Activated T-cell treated with anti-CD3 and anti-CD28 coated beads, Interleukin-2, amount 50 U/mL, for 72 hours (primary cell): ENCODE measurements at regions not wholly inside any gene's neighbourhood (a gene's known extent, or its start where the extent isn't known, plus 50 kb on each side); places are given as distances from the start of the nearest gene placed in this dataset.
"Not testable (repeated sequence)": the region's sequence is repeated elsewhere in the genome, so short reads cannot be mapped to it uniquely, and the experiment has no call there.

Source experiments
- ATAC-seq, 2 donors: fragments of 150-1000 bp; cut with Tn5 transposase; replicated peaks in 1 of 2; 2 replicates each; pipeline ENCODE4 v1.10.0; 2021; ENCODE audit warnings: moderate library complexity in 2 of 2, mild to moderate bottlenecking in 1 of 2
- DNase-seq, 2 donors: peaks; one replicate each; pipeline ENCODE4 v3.0.0; 2021 to 2022; ENCODE audit warnings: mixed read lengths in 1 of 2
- H3K27ac Mint-ChIP-seq: one replicate; pipeline ENCODE4 v1.8.0; 2022; ENCODE audit warnings: mild to moderate bottlenecking, moderate library complexity, mixed read lengths
- H3K27me3 Mint-ChIP-seq: one replicate; pipeline ENCODE4 v1.8.0; 2022; ENCODE audit warnings: low read depth, mixed read lengths
- H3K36me3 Mint-ChIP-seq, 2 donors: one replicate each; pipeline ENCODE4 v1.8.0; 2022; ENCODE audit warnings: mixed read lengths in 2 of 2, mild to moderate bottlenecking in 1 of 2; ENCODE audit not compliant: insufficient read depth in 2 of 2
- H3K4me1 Mint-ChIP-seq: one replicate; pipeline ENCODE4 v1.8.0; 2022; ENCODE audit warnings: low read depth, mixed read lengths
- H3K4me3 Mint-ChIP-seq, 2 donors: one replicate each; pipeline ENCODE4 v1.8.0; 2022; ENCODE audit warnings: mild to moderate bottlenecking in 2 of 2, mixed read lengths in 2 of 2, moderate library complexity in 2 of 2
- H3K9me3 Mint-ChIP-seq, 2 donors: one replicate each; pipeline ENCODE4 v1.8.0; 2022; ENCODE audit warnings: mixed read lengths in 2 of 2

DNA sequence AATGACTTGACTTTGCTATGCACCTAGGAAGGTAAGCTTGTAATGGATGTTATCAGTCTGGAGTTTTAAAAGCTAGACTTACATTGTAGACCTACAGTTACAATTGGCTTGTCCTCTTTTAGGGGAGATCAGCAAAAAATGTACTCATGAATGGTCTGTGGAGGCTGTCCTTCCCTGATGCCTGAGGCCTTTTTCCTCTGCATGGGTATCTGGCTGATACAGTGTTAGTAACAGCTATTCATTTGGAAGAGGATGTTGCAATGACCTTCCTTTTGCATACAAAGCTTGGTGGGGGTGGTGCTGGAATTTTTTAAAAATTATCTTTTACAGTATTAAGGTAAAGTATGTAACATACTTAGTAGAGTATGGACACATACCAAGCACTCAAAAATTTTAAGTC is 525.5 kb downstream of the KIF2B start:
- DNase-seq (no peak), ATAC-seq (no peak)
- H3K4me3 Mint-ChIP-seq: no peak overlapping the region
- no peaks in the 10 kb centered on the region for H3K4me1 Mint-ChIP-seq
- H3K36me3 Mint-ChIP-seq: no peaks in the 10 kb centered on the region
- H3K27me3 Mint-ChIP-seq: no peaks in the 10 kb centered on the region
- no peak overlapping the region for H3K27ac Mint-ChIP-seq
- peaks cover 3 to 4% of the 10 kb centered on the region in 2 donors for H3K9me3 Mint-ChIP-seq

DNA sequence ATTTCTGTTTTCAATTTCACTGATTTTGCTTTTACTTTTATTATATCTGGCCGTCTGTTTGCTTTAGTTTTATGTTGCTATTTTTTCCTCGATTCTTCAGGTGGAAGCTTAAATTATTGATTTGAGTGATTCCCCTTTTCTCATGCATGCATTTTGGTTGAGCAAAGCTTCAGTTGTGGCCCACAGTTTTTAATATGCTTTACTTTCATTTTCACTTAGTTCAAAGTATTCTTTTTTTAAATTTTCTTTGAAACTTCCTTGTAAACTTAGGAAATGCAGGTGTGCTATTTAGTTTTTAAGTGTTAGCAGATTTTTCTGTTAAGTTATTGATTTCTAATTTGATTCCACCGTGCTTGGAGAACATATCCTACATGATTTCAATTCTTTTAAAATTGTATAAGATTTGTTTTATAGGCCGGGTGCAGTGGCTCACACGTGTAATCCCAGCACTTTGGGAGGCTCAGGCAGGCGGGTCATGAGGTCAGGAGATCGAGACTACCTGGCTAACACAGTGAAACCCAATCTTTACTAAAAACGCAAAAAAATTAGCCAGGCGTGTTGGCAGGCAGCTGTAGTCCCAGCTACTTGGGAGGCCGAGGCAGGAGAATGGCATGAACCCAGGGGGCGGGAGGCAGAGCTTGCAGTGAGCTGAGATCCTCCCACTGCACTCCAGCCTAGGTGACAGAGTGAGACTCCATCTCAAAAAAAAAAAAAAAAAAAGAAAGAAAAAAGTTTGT is 531.2 kb downstream of the KIF2B start:
- H3K27ac Mint-ChIP-seq: no peak overlapping the region
- H3K4me1 Mint-ChIP-seq: no peaks in the 10 kb centered on the region
- ATAC-seq (no peak), DNase-seq (no peak)
- peaks cover 5 to 13% of the 10 kb centered on the region in 2 donors for H3K9me3 Mint-ChIP-seq
- no peaks in the 10 kb centered on the region for H3K27me3 Mint-ChIP-seq
- H3K4me3 Mint-ChIP-seq: no peak overlapping the region
- no peaks in the 10 kb centered on the region for H3K36me3 Mint-ChIP-seq

DNA sequence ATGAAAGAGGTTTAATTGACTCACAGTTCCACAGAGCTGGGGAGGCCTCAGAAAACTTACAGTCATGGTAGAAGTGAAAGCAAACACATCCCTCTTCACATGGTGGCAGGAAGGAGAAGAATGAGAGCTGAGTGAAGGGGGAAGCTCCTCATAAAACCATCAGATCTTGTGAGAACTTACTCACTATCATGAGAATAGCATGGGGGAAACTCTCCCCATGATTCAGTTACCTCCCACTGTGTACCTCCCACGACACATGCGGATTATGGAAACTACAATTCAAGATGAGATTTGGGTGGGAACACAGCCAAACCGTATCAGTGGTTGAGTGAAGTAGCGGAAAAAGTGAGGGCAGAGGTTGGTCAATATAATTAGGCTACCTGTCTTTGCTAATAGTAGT is 538.3 kb downstream of the KIF2B start:
- DNase-seq, H3K27me3 Mint-ChIP-seq, H3K4me1 Mint-ChIP-seq, H3K36me3 Mint-ChIP-seq, H3K4me3 Mint-ChIP-seq, ATAC-seq, H3K27ac Mint-ChIP-seq: not testable (repeated sequence)
- peaks cover 1 to 16% of the 10 kb centered on the region in 2 donors for H3K9me3 Mint-ChIP-seq

DNA sequence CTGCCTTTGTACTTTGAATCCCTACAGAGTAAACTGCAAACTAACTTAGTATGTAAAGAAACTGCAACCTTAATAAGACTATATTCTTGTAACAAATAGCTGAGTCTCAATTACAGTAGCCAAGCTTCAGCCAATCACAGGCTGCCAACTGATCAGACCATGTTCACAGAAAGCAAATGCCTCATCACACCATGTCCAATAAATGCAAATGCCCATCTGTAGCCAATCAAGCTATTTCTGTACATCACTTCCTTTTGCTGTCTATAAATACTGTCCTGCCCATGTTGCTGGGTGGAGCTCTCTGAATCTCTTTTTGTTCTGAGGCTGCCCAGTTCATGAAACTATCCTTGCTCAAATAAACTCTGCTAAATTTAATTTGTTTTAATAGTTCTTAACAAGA is 531.7 kb upstream of the TOM1L1 start:
- no peak for DNase-seq
- Mint-ChIP-seq H3K36me3 (no peaks in the 10 kb centered on the region), H3K9me3 (peaks cover 1 to 4% of the 10 kb centered on the region in 2 donors), H3K4me1 (no peaks in the 10 kb centered on the region), H3K4me3 (no peak overlapping the region), H3K27me3 (no peaks in the 10 kb centered on the region), H3K27ac (no peak overlapping the region)
- ATAC-seq: no peak

DNA sequence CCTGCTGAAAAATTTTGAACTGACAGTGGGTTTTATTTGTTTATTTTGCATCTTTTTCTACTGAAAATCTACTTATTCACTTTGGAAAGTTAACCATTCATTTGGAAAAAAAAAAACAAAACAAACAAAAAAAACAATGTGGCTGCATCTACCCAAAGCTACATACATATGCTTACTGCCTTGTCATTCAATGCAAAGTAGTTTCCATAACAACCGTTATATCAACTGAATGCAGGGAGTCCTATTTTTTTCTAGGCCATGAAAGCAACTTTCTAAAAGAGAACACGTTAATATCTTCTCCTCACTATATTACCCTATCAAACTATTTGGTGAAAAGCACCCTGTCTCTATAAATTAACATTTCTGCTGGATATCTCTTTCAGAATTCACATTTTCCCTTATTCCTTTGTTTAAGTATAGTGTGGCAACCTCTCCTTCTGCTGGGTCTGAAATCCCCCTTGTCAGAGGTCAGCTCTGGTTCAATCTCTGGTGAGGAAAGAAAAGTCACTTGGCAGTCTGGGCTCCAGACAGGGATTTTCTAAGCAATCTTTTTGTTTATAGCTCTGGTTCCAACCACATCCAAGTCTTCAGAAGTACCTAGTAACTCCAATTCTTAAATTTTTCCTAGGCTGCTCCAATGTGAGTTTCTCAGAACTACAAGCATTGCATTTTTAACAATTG is 528.4 kb upstream of the TOM1L1 start:
- DNase-seq (no peak), ATAC-seq (no peak)
- Mint-ChIP-seq H3K9me3 (peaks cover 0 to 8% of the 10 kb centered on the region in 2 donors), H3K36me3 (no peaks in the 10 kb centered on the region), H3K27ac (no peak overlapping the region), H3K27me3 (no peaks in the 10 kb centered on the region), H3K4me3 (no peak overlapping the region), H3K4me1 (no peaks in the 10 kb centered on the region)

DNA sequence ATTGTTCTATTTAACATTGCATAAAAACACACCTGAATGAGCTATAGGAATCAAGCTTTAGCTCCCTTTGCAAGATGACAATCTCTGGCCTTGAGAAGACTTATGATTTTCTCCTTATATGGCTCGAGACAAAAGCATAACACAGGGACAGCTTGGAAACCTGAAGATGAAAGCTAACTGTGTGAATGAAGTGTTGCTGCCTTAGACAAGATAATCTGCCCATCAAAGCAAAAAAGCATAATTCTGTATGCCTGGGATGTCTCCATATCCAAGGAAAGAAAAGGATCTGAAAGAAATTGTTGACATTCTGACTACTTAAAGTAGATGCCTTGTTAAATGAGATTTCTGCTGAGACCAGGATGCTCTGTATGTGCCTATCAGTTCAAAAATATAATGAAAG is 526.7 kb upstream of the TOM1L1 start:
- Mint-ChIP-seq H3K4me1 (no peaks in the 10 kb centered on the region), H3K9me3 (peaks cover 2 to 8% of the 10 kb centered on the region in 2 donors), H3K36me3 (no peaks in the 10 kb centered on the region), H3K4me3 (no peak overlapping the region), H3K27ac (no peak overlapping the region), H3K27me3 (no peaks in the 10 kb centered on the region)
- ATAC-seq: no peak
- DNase-seq: no peak

DNA sequence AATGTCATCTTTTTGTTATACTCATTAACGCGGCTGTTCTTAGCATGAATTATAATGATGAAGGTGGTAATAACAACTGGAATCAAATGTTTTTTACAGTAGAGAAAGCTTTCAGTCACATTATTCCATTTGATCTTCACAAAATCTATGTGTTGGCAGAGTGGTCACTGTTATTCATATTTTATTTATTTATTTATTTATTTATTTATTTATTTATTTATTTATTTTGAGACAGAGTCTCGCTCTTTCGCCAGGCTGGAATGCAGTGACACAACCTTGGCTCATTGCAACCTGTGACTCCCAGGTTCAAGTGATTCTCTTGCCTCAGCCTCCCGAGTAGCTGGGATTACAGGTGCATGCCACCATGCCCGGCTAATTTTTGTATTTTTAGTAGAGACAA is 524.2 kb upstream of the TOM1L1 start:
- H3K4me1 Mint-ChIP-seq, H3K27ac Mint-ChIP-seq, H3K36me3 Mint-ChIP-seq, H3K9me3 Mint-ChIP-seq, DNase-seq, ATAC-seq, H3K4me3 Mint-ChIP-seq, H3K27me3 Mint-ChIP-seq: not testable (repeated sequence)

DNA sequence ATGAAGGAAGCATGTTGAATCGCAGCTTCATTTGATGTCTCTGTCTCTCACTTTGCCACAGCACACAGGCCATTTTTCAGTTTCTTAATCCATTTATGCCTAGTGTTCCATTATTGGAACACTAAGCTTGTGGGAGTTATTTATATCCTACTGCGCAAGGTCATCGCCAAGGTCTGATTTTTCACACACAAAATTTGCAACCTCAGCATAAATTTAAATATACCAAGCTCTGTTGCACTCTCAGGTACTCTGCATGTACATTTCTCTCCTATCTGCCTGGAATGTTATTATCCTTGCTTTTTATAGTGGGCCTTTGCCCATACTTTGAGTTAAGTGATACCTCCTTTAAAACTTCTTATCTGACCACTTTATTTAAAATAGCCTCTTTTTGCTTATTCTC is 519.2 kb upstream of the TOM1L1 start:
- H3K27ac Mint-ChIP-seq: no peak overlapping the region
- no peaks in the 10 kb centered on the region for H3K4me1 Mint-ChIP-seq
- no peak overlapping the region for H3K4me3 Mint-ChIP-seq
- no peaks in the 10 kb centered on the region for H3K36me3 Mint-ChIP-seq
- no peak for DNase-seq
- no peaks in the 10 kb centered on the region for H3K27me3 Mint-ChIP-seq
- ATAC-seq: no peak
- peaks cover 2 to 8% of the 10 kb centered on the region in 2 donors for H3K9me3 Mint-ChIP-seq

DNA sequence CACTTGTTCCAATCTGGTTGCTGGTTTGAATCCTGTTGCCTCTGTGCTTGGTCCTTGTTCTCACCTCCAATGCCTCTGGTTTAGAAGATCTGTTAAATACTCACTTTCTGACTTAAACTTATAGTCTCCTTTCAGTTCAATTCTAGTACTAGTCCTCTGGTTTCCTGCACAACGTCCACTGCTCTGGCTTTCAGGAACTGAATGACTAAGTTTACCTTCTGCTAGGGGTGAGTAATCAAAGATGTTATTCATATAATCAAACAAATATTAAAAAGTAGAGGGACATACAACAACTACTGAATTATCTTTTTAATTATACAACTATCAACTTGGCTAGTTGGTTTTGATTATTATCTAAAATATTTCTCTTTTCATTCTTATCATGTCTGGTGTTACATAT is 496.4 kb upstream of the TOM1L1 start:
- no peak for DNase-seq
- Mint-ChIP-seq H3K27ac (no peak overlapping the region), H3K4me3 (no peak overlapping the region), H3K27me3 (no peaks in the 10 kb centered on the region), H3K9me3 (peaks cover 2 to 3% of the 10 kb centered on the region in 2 donors), H3K4me1 (no peaks in the 10 kb centered on the region), H3K36me3 (peaks cover 0 to 1% of the 10 kb centered on the region in 2 donors)
- no peak for ATAC-seq

DNA sequence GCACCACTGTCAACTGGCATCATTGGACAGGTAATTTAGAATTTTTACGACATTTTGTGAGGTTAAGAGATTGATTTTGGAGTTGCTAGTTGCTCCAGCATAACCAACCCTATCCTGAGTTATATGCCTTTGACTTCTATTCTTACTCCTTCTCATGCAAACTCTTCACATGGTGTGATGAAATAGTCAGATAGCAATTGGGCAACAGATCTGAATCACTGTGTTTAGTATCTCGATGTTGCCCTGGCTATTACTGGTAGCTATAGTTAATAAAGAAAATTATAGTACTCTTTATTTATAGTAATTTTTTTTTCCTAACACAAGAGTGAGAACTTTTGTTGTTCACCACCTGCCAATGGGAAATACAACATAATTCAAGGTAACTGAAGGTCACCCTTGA is 494.8 kb upstream of the TOM1L1 start:
- peaks cover 2 to 3% of the 10 kb centered on the region in 2 donors for H3K9me3 Mint-ChIP-seq
- H3K27me3 Mint-ChIP-seq: no peaks in the 10 kb centered on the region
- H3K27ac Mint-ChIP-seq: no peak overlapping the region
- ATAC-seq (no peak), DNase-seq (no peak)
- peaks cover 0 to 1% of the 10 kb centered on the region in 2 donors for H3K36me3 Mint-ChIP-seq
- H3K4me1 Mint-ChIP-seq: no peaks in the 10 kb centered on the region
- no peak overlapping the region for H3K4me3 Mint-ChIP-seq

DNA sequence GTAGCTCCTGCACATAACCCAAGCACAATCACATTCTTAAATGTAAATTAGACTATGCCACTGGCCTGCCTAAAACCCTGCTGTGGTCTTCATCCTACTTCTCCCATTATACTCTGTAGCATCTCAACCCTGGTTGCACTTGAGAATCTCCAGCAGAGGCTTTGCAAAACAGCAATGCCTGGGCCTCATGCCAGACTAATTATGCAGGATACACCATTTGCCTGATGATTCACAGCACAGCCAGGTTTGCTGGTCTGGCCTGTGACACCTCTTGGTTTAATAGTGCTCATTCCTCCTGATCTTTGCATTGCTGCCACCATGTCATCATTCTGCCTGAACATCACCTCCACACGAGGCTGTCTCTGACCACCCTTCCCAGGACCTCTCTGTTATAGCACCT is 491.9 kb upstream of the TOM1L1 start:
- no peak overlapping the region for H3K4me3 Mint-ChIP-seq
- H3K27ac Mint-ChIP-seq: no peak overlapping the region
- no peaks in the 10 kb centered on the region for H3K27me3 Mint-ChIP-seq
- DNase-seq: no peak
- ATAC-seq: no peak
- peaks cover 2 to 3% of the 10 kb centered on the region in 2 donors for H3K9me3 Mint-ChIP-seq
- H3K4me1 Mint-ChIP-seq: no peaks in the 10 kb centered on the region
- H3K36me3 Mint-ChIP-seq: peaks cover 0 to 1% of the 10 kb centered on the region in 2 donors

DNA sequence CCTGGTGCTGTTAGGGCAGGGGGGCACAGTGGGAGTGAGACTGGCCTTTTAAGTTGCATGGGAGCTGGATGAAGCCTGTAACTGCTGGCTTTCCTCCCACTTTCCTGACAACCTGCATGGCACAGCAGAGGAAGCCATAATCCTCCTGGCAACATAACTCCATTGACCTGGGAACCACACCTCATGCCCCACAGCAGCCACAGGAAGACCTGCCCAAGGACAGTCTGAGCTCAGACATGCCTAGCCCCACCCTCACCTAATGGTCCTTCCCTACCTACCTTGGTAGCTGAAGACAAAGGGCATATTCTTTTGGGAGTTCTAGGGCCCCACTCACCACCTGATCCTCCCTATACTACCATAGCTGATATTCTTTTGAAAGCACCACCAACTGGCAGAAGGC is 482.2 kb upstream of the TOM1L1 start:
- H3K27ac Mint-ChIP-seq: no peak overlapping the region
- H3K4me3 Mint-ChIP-seq: no peak overlapping the region
- peaks cover 4 to 15% of the 10 kb centered on the region in 2 donors for H3K9me3 Mint-ChIP-seq
- no peaks in the 10 kb centered on the region for H3K4me1 Mint-ChIP-seq
- no peaks in the 10 kb centered on the region for H3K27me3 Mint-ChIP-seq
- ATAC-seq (no peak), DNase-seq (no peak)
- H3K36me3 Mint-ChIP-seq: no peaks in the 10 kb centered on the region

DNA sequence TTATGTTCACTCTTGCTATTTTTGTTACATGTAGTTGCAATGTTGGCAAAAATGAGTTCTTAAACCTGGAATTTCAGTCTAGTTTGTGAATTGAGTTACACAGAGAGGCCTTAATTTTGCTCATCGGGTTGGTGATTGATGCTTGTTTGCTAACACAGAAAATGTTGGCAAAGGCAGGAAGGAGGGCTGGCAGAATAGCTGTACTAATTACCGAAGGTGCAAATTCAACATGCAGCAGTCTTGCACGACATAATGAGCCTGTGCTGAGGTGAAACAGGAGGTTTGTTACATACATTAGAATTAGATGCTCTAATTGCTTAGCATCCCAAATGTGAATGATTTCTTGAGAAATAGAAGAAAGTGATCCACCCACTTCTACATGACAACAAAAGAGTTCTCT is 475.0 kb upstream of the TOM1L1 start:
- Mint-ChIP-seq H3K27ac (no peak overlapping the region), H3K4me1 (no peaks in the 10 kb centered on the region), H3K4me3 (no peak overlapping the region), H3K9me3 (peaks cover 5 to 14% of the 10 kb centered on the region in 2 donors), H3K27me3 (no peaks in the 10 kb centered on the region), H3K36me3 (no peaks in the 10 kb centered on the region)
- ATAC-seq: no peak
- DNase-seq: no peak
